VCaP (cell line): ENCODE measurements at regions not wholly inside any gene's neighbourhood (a gene's known extent, or its start where the extent isn't known, plus 50 kb on each side); places are given as distances from the start of the nearest gene placed in this dataset.

Experiments
- H3K27ac ChIP-seq: fragments of 450-650 bp; 2 replicates; pipeline ENCODE4 v1.5.1; 2017
- CTCF ChIP-seq: fragments of 450-650 bp; conservative IDR thresholded peaks from 2 replicates; pipeline ENCODE4 v1.5.1; 2017; ENCODE audit warnings: mild to moderate bottlenecking, moderate library complexity

GRCh38 chr11:106614262-106614661 lies 404.0 kb downstream of the GUCY1A2 start:
- H3K27ac ChIP-seq, result no peak overlapping the region
- TF ChIP-seq CTCF, result no peak

- no peak for TF ChIP-seq CTCF
Observed at GRCh38 chr11:106619320-106619990, 398.8 kb downstream of the GUCY1A2 start.

GRCh38 chr11:106621484-106621883 lies 396.8 kb downstream of the GUCY1A2 start:
- TF ChIP-seq CTCF, result no peak
- no peak overlapping the region for H3K27ac ChIP-seq

More at GRCh38 chr11:106619320-106619990, 398.8 kb downstream of the GUCY1A2 start:
- no peak overlapping the region for H3K27ac ChIP-seq
